Memory B cell (primary cell): ENCODE measurements at regions not wholly inside any gene's neighbourhood (a gene's known extent, or its start where the extent isn't known, plus 50 kb on each side); places are given as distances from the start of the nearest gene placed in this dataset.
"Not testable (repeated sequence)": the region's sequence is repeated elsewhere in the genome, so short reads cannot be mapped to it uniquely, and the experiment has no call there.

ENCODE experiments used
- ATAC-seq: fragments of 150-1000 bp; cut with Tn5 transposase; 2 replicates; pipeline ENCODE4 v1.10.0; 2021; ENCODE audit warnings: low read depth, mild to moderate bottlenecking, moderate library complexity
- DNase-seq, 2 donors: peaks; one replicate each; pipeline ENCODE4 v3.0.0; 2022; ENCODE audit warnings: low spot score in 2 of 2
- H3K27ac Mint-ChIP-seq: one replicate; pipeline ENCODE4 v1.8.0; 2022; ENCODE audit warnings: mild to moderate bottlenecking, moderate library complexity, mixed read lengths
- H3K27me3 Mint-ChIP-seq: one replicate; pipeline ENCODE4 v1.8.0; 2022; ENCODE audit warnings: mixed read lengths
- H3K36me3 Mint-ChIP-seq: one replicate; pipeline ENCODE4 v1.8.0; 2022; ENCODE audit warnings: mild to moderate bottlenecking, mixed read lengths
- H3K4me1 Mint-ChIP-seq: one replicate; pipeline ENCODE4 v1.8.0; 2022; ENCODE audit warnings: mixed read lengths
- H3K4me3 Mint-ChIP-seq: one replicate; pipeline ENCODE4 v1.8.0; 2022; ENCODE audit warnings: mild to moderate bottlenecking, moderate library complexity, mixed read lengths
- H3K9me3 Mint-ChIP-seq: one replicate; pipeline ENCODE4 v1.8.0; 2022; ENCODE audit warnings: mixed read lengths

- not testable (repeated sequence) for ATAC-seq, H3K36me3 Mint-ChIP-seq, H3K4me1 Mint-ChIP-seq, DNase-seq, H3K9me3 Mint-ChIP-seq, H3K4me3 Mint-ChIP-seq, H3K27ac Mint-ChIP-seq, H3K27me3 Mint-ChIP-seq
These were observed 682.7 kb upstream of the ANO3 start for GRCh38 chr11:25649220-25649619.

- H3K36me3 Mint-ChIP-seq, result no peaks in the 10 kb centered on the region
- DNase-seq (no peak), ATAC-seq (no peak)
- no peak overlapping the region for H3K27ac Mint-ChIP-seq
- H3K4me3 Mint-ChIP-seq, result no peak overlapping the region
- no peaks in the 10 kb centered on the region for H3K4me1 Mint-ChIP-seq
- no peaks in the 10 kb centered on the region for H3K9me3 Mint-ChIP-seq
- H3K27me3 Mint-ChIP-seq, result no peaks in the 10 kb centered on the region
These were observed 681.6 kb upstream of the ANO3 start for GRCh38 chr11:25650319-25650718.

- Mint-ChIP-seq H3K36me3 (no peaks in the 10 kb centered on the region), H3K9me3 (peaks cover 3% of the 10 kb centered on the region), H3K4me1 (no peaks in the 10 kb centered on the region), H3K4me3 (no peak overlapping the region), H3K27me3 (no peaks in the 10 kb centered on the region), H3K27ac (no peak overlapping the region)
- no peak for ATAC-seq
- no peak for DNase-seq
These were observed 676.3 kb upstream of the ANO3 start for GRCh38 chr11:25655636-25656035.

GRCh38 chr11:25658916-25659315 is 673.0 kb upstream of the ANO3 start:
- Mint-ChIP-seq H3K4me1 (no peaks in the 10 kb centered on the region), H3K9me3 (peaks cover 3% of the 10 kb centered on the region), H3K4me3 (no peak overlapping the region), H3K27me3 (no peaks in the 10 kb centered on the region), H3K36me3 (no peaks in the 10 kb centered on the region), H3K27ac (no peak overlapping the region)
- DNase-seq, result no peak
- ATAC-seq, result no peak

- H3K27ac Mint-ChIP-seq, result no peak overlapping the region
- H3K4me1 Mint-ChIP-seq, result no peaks in the 10 kb centered on the region
- no peak overlapping the region for H3K4me3 Mint-ChIP-seq
- H3K36me3 Mint-ChIP-seq, result no peaks in the 10 kb centered on the region
- H3K9me3 Mint-ChIP-seq, result peaks cover 3% of the 10 kb centered on the region
- no peak for ATAC-seq
- no peaks in the 10 kb centered on the region for H3K27me3 Mint-ChIP-seq
- no peak for DNase-seq
These were observed 672.2 kb upstream of the ANO3 start for GRCh38 chr11:25659706-25660105.

- Mint-ChIP-seq H3K9me3 (no peaks in the 10 kb centered on the region), H3K36me3 (no peaks in the 10 kb centered on the region), H3K27ac (no peak overlapping the region), H3K27me3 (no peaks in the 10 kb centered on the region), H3K4me3 (no peak overlapping the region), H3K4me1 (no peaks in the 10 kb centered on the region)
- ATAC-seq, result no peak
- no peak for DNase-seq
These were observed 664.1 kb upstream of the ANO3 start for GRCh38 chr11:25667871-25668270.

GRCh38 chr11:25691959-25692358 is 640.0 kb upstream of the ANO3 start:
- Mint-ChIP-seq H3K4me3 (no peak overlapping the region), H3K27ac (no peak overlapping the region), H3K27me3 (no peaks in the 10 kb centered on the region), H3K36me3 (no peaks in the 10 kb centered on the region), H3K9me3 (peaks cover 6% of the 10 kb centered on the region), H3K4me1 (no peaks in the 10 kb centered on the region)
- ATAC-seq (no peak), DNase-seq (no peak)

- Mint-ChIP-seq H3K27me3 (no peaks in the 10 kb centered on the region), H3K9me3 (peaks cover 2% of the 10 kb centered on the region), H3K4me3 (no peak overlapping the region), H3K27ac (no peak overlapping the region), H3K4me1 (no peaks in the 10 kb centered on the region), H3K36me3 (no peaks in the 10 kb centered on the region)
- DNase-seq, result no peak
- no peak for ATAC-seq
These were observed 629.5 kb upstream of the ANO3 start for GRCh38 chr11:25702417-25702816.

- H3K27me3 Mint-ChIP-seq, result no peaks in the 10 kb centered on the region
- ATAC-seq, result no peak
- no peak overlapping the region for H3K4me3 Mint-ChIP-seq
- H3K36me3 Mint-ChIP-seq, result no peaks in the 10 kb centered on the region
- H3K9me3 Mint-ChIP-seq, result peaks cover 3% of the 10 kb centered on the region
- no peak for DNase-seq
- H3K4me1 Mint-ChIP-seq, result no peaks in the 10 kb centered on the region
- H3K27ac Mint-ChIP-seq, result no peak overlapping the region
These were observed 621.0 kb upstream of the ANO3 start for GRCh38 chr11:25710975-25711374.

GRCh38 chr11:25727944-25728343 is 604.0 kb upstream of the ANO3 start:
- DNase-seq, result no peak
- Mint-ChIP-seq H3K9me3 (peaks cover 2% of the 10 kb centered on the region), H3K27ac (no peak overlapping the region), H3K27me3 (no peaks in the 10 kb centered on the region), H3K36me3 (no peaks in the 10 kb centered on the region), H3K4me3 (no peak overlapping the region), H3K4me1 (no peaks in the 10 kb centered on the region)
- no peak for ATAC-seq

- Mint-ChIP-seq H3K27me3 (no peaks in the 10 kb centered on the region), H3K9me3 (no peaks in the 10 kb centered on the region), H3K36me3 (no peaks in the 10 kb centered on the region), H3K4me3 (no peak overlapping the region), H3K27ac (no peak overlapping the region), H3K4me1 (no peaks in the 10 kb centered on the region)
- ATAC-seq (no peak), DNase-seq (no peak)
These were observed 601.7 kb upstream of the ANO3 start for GRCh38 chr11:25730230-25730629.

GRCh38 chr11:25733777-25734176 is 598.2 kb upstream of the ANO3 start:
- H3K27me3 Mint-ChIP-seq, result no peaks in the 10 kb centered on the region
- H3K36me3 Mint-ChIP-seq, result no peaks in the 10 kb centered on the region
- H3K27ac Mint-ChIP-seq, result no peak overlapping the region
- H3K9me3 Mint-ChIP-seq, result peaks cover 1% of the 10 kb centered on the region
- no peaks in the 10 kb centered on the region for H3K4me1 Mint-ChIP-seq
- ATAC-seq, result no peak
- DNase-seq, result no peak
- H3K4me3 Mint-ChIP-seq, result no peak overlapping the region

GRCh38 chr11:25734591-25735211 is 597.2 kb upstream of the ANO3 start:
- H3K9me3 Mint-ChIP-seq, result peaks cover 1% of the 10 kb centered on the region
- no peaks in the 10 kb centered on the region for H3K4me1 Mint-ChIP-seq
- no peak for DNase-seq
- H3K27ac Mint-ChIP-seq, result no peak overlapping the region
- no peak for ATAC-seq
- H3K4me3 Mint-ChIP-seq, result no peak overlapping the region
- H3K36me3 Mint-ChIP-seq, result no peaks in the 10 kb centered on the region
- no peaks in the 10 kb centered on the region for H3K27me3 Mint-ChIP-seq

GRCh38 chr11:25737071-25737675 is 594.8 kb upstream of the ANO3 start:
- no peaks in the 10 kb centered on the region for H3K4me1 Mint-ChIP-seq

GRCh38 chr11:25741886-25742285 is 590.0 kb upstream of the ANO3 start:
- Mint-ChIP-seq H3K36me3 (no peaks in the 10 kb centered on the region), H3K9me3 (peaks cover under 1% of the 10 kb centered on the region), H3K4me3 (no peak overlapping the region), H3K27ac (no peak overlapping the region), H3K27me3 (no peaks in the 10 kb centered on the region), H3K4me1 (no peaks in the 10 kb centered on the region)
- ATAC-seq (no peak), DNase-seq (no peak)

More at GRCh38 chr11:25737071-25737675, 594.8 kb upstream of the ANO3 start:
- H3K27ac Mint-ChIP-seq, result no peak overlapping the region
- ATAC-seq (no peak), DNase-seq (no peak)
- no peak overlapping the region for H3K4me3 Mint-ChIP-seq
- no peaks in the 10 kb centered on the region for H3K36me3 Mint-ChIP-seq
- peaks cover 1% of the 10 kb centered on the region for H3K9me3 Mint-ChIP-seq
- H3K27me3 Mint-ChIP-seq, result no peaks in the 10 kb centered on the region
